Endothelial cell (in vitro differentiated cells): ENCODE measurements at regions not wholly inside any gene's neighbourhood (a gene's known extent, or its start where the extent isn't known, plus 50 kb on each side); places are given as distances from the start of the nearest gene placed in this dataset.

ENCODE experiments used
- DNase-seq: peaks from one replicate; pipeline ENCODE4 v3.0.0; 2021; ENCODE audit warnings: low spot score
- H3K27ac Mint-ChIP-seq: one replicate; pipeline ENCODE4 v1.8.0; 2021; ENCODE audit warnings: mixed read lengths, inconsistent platforms; ENCODE audit not compliant: unreplicated experiment
- H3K27me3 Mint-ChIP-seq: one replicate; pipeline ENCODE4 v1.8.0; 2021; ENCODE audit warnings: mild to moderate bottlenecking, moderate library complexity, mixed read lengths, inconsistent platforms; ENCODE audit not compliant: unreplicated experiment
- H3K36me3 Mint-ChIP-seq: one replicate; pipeline ENCODE4 v1.8.0; 2021; ENCODE audit warnings: mild to moderate bottlenecking, low read depth, mixed read lengths, inconsistent platforms; ENCODE audit not compliant: unreplicated experiment
- H3K4me1 Mint-ChIP-seq: one replicate; pipeline ENCODE4 v1.8.0; 2021; ENCODE audit warnings: mild to moderate bottlenecking, mixed read lengths, inconsistent platforms; ENCODE audit not compliant: unreplicated experiment
- H3K4me3 Mint-ChIP-seq: one replicate; pipeline ENCODE4 v1.8.0; 2021; ENCODE audit warnings: mild to moderate bottlenecking, mixed read lengths, inconsistent platforms; ENCODE audit not compliant: unreplicated experiment
- H3K9me3 Mint-ChIP-seq: one replicate; pipeline ENCODE4 v1.8.0; 2021; ENCODE audit warnings: mixed read lengths, inconsistent platforms; ENCODE audit not compliant: unreplicated experiment
- TF ChIP-seq, protein P1 (sequence below): fragments of 200-600 bp; sonication (generic); IDR thresholded peaks from one replicate; pipeline ENCODE4 v1.5.0; 2021; ENCODE audit warnings: antibody characterized with exemption; ENCODE audit not compliant: unreplicated experiment

DNA sequence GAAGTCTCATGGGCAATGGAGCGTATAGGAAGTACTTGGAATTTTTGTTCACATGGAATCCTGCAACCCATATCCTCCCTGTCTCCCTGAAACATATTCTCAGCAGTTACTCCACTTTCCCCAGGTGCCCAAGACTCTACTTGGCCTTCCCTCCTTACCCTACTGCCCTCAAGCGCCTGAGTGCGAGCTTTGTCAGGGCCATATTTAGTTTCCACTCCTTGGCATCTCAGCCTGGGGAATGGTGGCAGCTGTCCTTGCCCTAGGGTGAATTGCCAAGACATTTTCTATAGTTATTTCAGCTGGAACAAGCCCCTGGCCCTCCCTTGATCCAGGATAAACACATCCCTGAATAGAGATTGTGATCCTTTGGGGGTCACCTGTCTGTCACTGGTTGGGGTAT lies 569.3 kb upstream of the LRFN5 start:
- TF ChIP-seq, protein P1, sequence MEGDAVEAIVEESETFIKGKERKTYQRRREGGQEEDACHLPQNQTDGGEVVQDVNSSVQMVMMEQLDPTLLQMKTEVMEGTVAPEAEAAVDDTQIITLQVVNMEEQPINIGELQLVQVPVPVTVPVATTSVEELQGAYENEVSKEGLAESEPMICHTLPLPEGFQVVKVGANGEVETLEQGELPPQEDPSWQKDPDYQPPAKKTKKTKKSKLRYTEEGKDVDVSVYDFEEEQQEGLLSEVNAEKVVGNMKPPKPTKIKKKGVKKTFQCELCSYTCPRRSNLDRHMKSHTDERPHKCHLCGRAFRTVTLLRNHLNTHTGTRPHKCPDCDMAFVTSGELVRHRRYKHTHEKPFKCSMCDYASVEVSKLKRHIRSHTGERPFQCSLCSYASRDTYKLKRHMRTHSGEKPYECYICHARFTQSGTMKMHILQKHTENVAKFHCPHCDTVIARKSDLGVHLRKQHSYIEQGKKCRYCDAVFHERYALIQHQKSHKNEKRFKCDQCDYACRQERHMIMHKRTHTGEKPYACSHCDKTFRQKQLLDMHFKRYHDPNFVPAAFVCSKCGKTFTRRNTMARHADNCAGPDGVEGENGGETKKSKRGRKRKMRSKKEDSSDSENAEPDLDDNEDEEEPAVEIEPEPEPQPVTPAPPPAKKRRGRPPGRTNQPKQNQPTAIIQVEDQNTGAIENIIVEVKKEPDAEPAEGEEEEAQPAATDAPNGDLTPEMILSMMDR = no peak
- H3K27ac Mint-ChIP-seq = no peak overlapping the region
- no peaks in the 10 kb centered on the region for H3K27me3 Mint-ChIP-seq
- H3K4me3 Mint-ChIP-seq = no peak overlapping the region
- no peaks in the 10 kb centered on the region for H3K4me1 Mint-ChIP-seq
- no peaks in the 10 kb centered on the region for H3K9me3 Mint-ChIP-seq
- no peaks in the 10 kb centered on the region for H3K36me3 Mint-ChIP-seq
- no peak for DNase-seq

GRCh38 chr14:41034969-41035368 lies 571.7 kb upstream of the LRFN5 start:
- Mint-ChIP-seq H3K27me3 (no peaks in the 10 kb centered on the region), H3K9me3 (no peaks in the 10 kb centered on the region), H3K4me3 (no peak overlapping the region), H3K4me1 (no peaks in the 10 kb centered on the region), H3K36me3 (no peaks in the 10 kb centered on the region), H3K27ac (no peak overlapping the region)
- TF ChIP-seq, protein P1 = no peak
- no peak for DNase-seq

DNA sequence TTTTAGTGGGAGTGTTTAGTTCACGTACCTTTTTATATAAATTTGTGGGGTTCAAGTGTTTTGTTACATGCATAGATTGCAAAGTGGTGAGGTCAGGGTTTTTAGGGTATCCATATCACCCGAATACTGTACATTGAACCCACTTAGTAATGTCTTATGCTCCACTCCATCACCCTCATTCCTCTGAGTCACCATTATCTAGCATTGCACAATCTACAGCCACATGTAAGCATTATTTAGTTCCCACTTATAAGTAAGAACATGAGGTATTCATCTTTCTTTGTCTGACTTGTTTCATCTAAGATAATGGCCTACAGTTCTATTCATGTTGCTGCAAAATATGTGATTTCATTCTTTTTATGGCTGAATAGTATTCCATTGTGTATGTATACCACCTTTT lies 583.7 kb upstream of the LRFN5 start:
- Mint-ChIP-seq H3K4me3 (no peak overlapping the region), H3K36me3 (no peaks in the 10 kb centered on the region), H3K9me3 (no peaks in the 10 kb centered on the region), H3K27ac (no peak overlapping the region), H3K4me1 (no peaks in the 10 kb centered on the region), H3K27me3 (no peaks in the 10 kb centered on the region)
- TF ChIP-seq, protein P1 = no peak
- DNase-seq = no peak

- no peaks in the 10 kb centered on the region for H3K36me3 Mint-ChIP-seq
- H3K4me1 Mint-ChIP-seq = no peaks in the 10 kb centered on the region
- TF ChIP-seq, protein P1 = no peak
- H3K9me3 Mint-ChIP-seq = no peaks in the 10 kb centered on the region
- no peak for DNase-seq
- no peak overlapping the region for H3K27ac Mint-ChIP-seq
- no peak overlapping the region for H3K4me3 Mint-ChIP-seq
- H3K27me3 Mint-ChIP-seq = no peaks in the 10 kb centered on the region
Measured at GRCh38 chr14:41016213-41016612, 590.5 kb upstream of the LRFN5 start.

- TF ChIP-seq, protein P1 = no peak
- Mint-ChIP-seq H3K4me1 (peaks cover 7% of the 10 kb centered on the region), H3K27me3 (no peaks in the 10 kb centered on the region), H3K4me3 (no peak overlapping the region), H3K36me3 (no peaks in the 10 kb centered on the region), H3K27ac (no peak overlapping the region), H3K9me3 (no peaks in the 10 kb centered on the region)
- no peak for DNase-seq
Measured at GRCh38 chr14:41000350-41000749, 606.3 kb upstream of the LRFN5 start.
